ENCODE measurements at regions not wholly inside any gene's neighbourhood (a gene's known extent, or its start where the extent isn't known, plus 50 kb on each side); places are given as distances from the start of the nearest gene placed in this dataset.

GRCh38 chr2:193303464-193303863, 1108.7 kb upstream of the TMEFF2 start:
- BruUV-seq (replicated peaks), result no TSS peak
- Histone ChIP-seq H3K9me1 (replicated peaks; ENCODE audit: control insufficient read depth, extremely low read depth, insufficient read depth, low read length) (no peaks in the 10 kb centered on the region), H3K4me2 (ENCODE audit: insufficient read depth, low read length) (no peak overlapping the region), H3K4me1 (ENCODE audit: control insufficient read depth, extremely low read depth, insufficient read depth, low read length) (no peaks in the 10 kb centered on the region), H2AFZ (ENCODE audit: low read depth, low read length) (no peak overlapping the region), H3K27me3 (ENCODE audit: control insufficient read depth in 2 of 2, insufficient read depth in 2 of 2, low read length in 2 of 2) (no peaks in the 10 kb centered on the region), H3K27ac (ENCODE audit: insufficient read depth, low read depth, low read length) (no peak overlapping the region), H3K79me2 (ENCODE audit: control insufficient read depth, insufficient read depth, low read length) (no peaks in the 10 kb centered on the region), H3K9me3 (replicated peaks; ENCODE audit: control insufficient read depth, insufficient read depth, low read length) (no peaks in the 10 kb centered on the region), H3K4me3 (replicated peaks in 1 of 3; ENCODE audit: insufficient read depth in 1 of 3, low read depth in 1 of 3, low read length in 3 of 3) (no peak overlapping the region), H3K9ac (replicated peaks; ENCODE audit: extremely low read depth, insufficient read depth, low read length) (no peak overlapping the region), H3K36me3 (ENCODE audit: control insufficient read depth in 2 of 2, extremely low read depth in 1 of 2, insufficient read depth in 2 of 2, low read length in 2 of 2) (no peaks in the 10 kb centered on the region), H4K20me1 (replicated peaks; ENCODE audit: control insufficient read depth, extremely low read depth, insufficient read depth, low read length) (no peaks in the 10 kb centered on the region)
- dilution Hi-C loops (cut with MboI; ENCODE audit: extremely low pct_ligation_motif_present, low sequenced_read_pairs), result no loop called here
- FAIRE-seq (no peak), DNase-seq (ENCODE audit: low read depth, low spot score) (no peak)
- CTCF ChIA-PET, result no interaction called here
- intact Hi-C loops (cut with micrococcal nuclease), result no loop called here
- no peak for TF ChIP-seq CTCF (IDR thresholded peaks at IDR 0.05; ENCODE audit: extremely low read depth in 1 of 2, insufficient read depth in 1 of 2, low read depth in 1 of 2, low read length in 2 of 2)
- no peak for TF ChIP-seq JUN (IDR thresholded peaks at IDR 0.05; ENCODE audit: borderline replicate concordance, insufficient read depth, insufficient read length, low read depth)
- TF ChIP-seq POLR2A (IDR thresholded peaks at IDR 0.05; ENCODE audit: low read depth, low read length), result no peak
- TF ChIP-seq GATA2 (IDR thresholded peaks at IDR 0.05; ENCODE audit: insufficient read depth, insufficient read length, low read depth, low read length), result no peak
- no peak for TF ChIP-seq MAX (IDR thresholded peaks at IDR 0.05; ENCODE audit: insufficient read depth, insufficient read length)
- POLR2A ChIA-PET, result no interaction called here

GRCh38 chr2:193294371-193294770, 1099.6 kb upstream of the TMEFF2 start:
- DNase-seq (ENCODE audit: low read depth, low spot score) (no peak), FAIRE-seq (no peak)
- ChIA-PET CTCF (no interaction called here), POLR2A (no interaction called here)
- H3K27ac ChIP-seq (ENCODE audit: insufficient read depth, low read depth, low read length), result no peak overlapping the region
- intact Hi-C loops (cut with micrococcal nuclease), result no loop called here
- dilution Hi-C loops (cut with MboI; ENCODE audit: extremely low pct_ligation_motif_present, low sequenced_read_pairs), result no loop called here
- H3K79me2 ChIP-seq (ENCODE audit: control insufficient read depth, insufficient read depth, low read length), result no peaks in the 10 kb centered on the region
- no peaks in the 10 kb centered on the region for H3K9me3 ChIP-seq (replicated peaks; ENCODE audit: control insufficient read depth, insufficient read depth, low read length)
- no peaks in the 10 kb centered on the region for H3K4me1 ChIP-seq (ENCODE audit: control insufficient read depth, extremely low read depth, insufficient read depth, low read length)
- H4K20me1 ChIP-seq (replicated peaks; ENCODE audit: control insufficient read depth, extremely low read depth, insufficient read depth, low read length), result no peaks in the 10 kb centered on the region
- H3K4me3 ChIP-seq (replicated peaks in 1 of 3; ENCODE audit: insufficient read depth in 1 of 3, low read depth in 1 of 3, low read length in 3 of 3), result no peak overlapping the region
- H3K27me3 ChIP-seq (ENCODE audit: control insufficient read depth in 2 of 2, insufficient read depth in 2 of 2, low read length in 2 of 2), result no peaks in the 10 kb centered on the region
- H3K36me3 ChIP-seq (ENCODE audit: control insufficient read depth in 2 of 2, extremely low read depth in 1 of 2, insufficient read depth in 2 of 2, low read length in 2 of 2), result no peaks in the 10 kb centered on the region
- no peak overlapping the region for H3K9ac ChIP-seq (replicated peaks; ENCODE audit: extremely low read depth, insufficient read depth, low read length)
- BruUV-seq (replicated peaks), result no TSS peak
- TF ChIP-seq MAX (IDR thresholded peaks at IDR 0.05; ENCODE audit: insufficient read depth, insufficient read length) (no peak), JUN (IDR thresholded peaks at IDR 0.05; ENCODE audit: borderline replicate concordance, insufficient read depth, insufficient read length, low read depth) (no peak), POLR2AphosphoS5 (IDR thresholded peaks at IDR 0.05; ENCODE audit: insufficient read depth, low read depth, low read length) (no peak), GATA2 (IDR thresholded peaks at IDR 0.05; ENCODE audit: insufficient read depth, insufficient read length, low read depth, low read length) (no peak), CTCF (IDR thresholded peaks at IDR 0.05; ENCODE audit: extremely low read depth in 1 of 2, insufficient read depth in 1 of 2, low read depth in 1 of 2, low read length in 2 of 2) (no peak), EZH2 (IDR thresholded peaks at IDR 0.05; ENCODE audit: borderline replicate concordance, low read depth, low read length, severe bottlenecking) (no peak), FOS (IDR thresholded peaks at IDR 0.05; ENCODE audit: borderline replicate concordance, insufficient read depth, low read length) (no peak), MYC (IDR thresholded peaks at IDR 0.05; ENCODE audit: low read depth, low read length) (no peak), POLR2A (IDR thresholded peaks at IDR 0.05; ENCODE audit: low read depth, low read length) (no peak)
- H3K4me2 ChIP-seq (ENCODE audit: insufficient read depth, low read length), result no peak overlapping the region
- no peak overlapping the region for H2AFZ ChIP-seq (ENCODE audit: low read depth, low read length)
- no peaks in the 10 kb centered on the region for H3K9me1 ChIP-seq (replicated peaks; ENCODE audit: control insufficient read depth, extremely low read depth, insufficient read depth, low read length)

Data from endothelial cell of umbilical vein (primary cell).